ENCODE measurements at regions not wholly inside any gene's neighbourhood (a gene's known extent, or its start where the extent isn't known, plus 50 kb on each side); places are given as distances from the start of the nearest gene placed in this dataset.

DNA sequence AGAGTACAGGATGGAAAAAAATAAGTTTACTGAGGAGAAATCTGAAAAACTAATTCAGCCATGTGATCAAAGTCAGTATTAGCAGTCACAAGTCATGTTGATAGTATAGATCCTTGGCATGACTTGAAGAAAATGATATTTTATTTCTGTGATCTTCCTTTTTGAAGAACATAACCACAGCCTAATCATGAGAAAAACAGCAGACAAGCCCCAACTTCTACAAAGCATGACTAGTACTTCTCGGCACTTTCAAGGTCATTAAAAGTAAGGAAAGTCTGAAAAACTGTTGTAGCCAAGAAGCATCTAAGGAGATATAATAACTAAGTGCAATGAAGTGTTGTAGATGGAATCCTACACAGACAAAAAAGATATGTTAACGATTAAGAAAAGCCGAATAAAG lies 264.1 kb upstream of the FOXG1 start:
- TF ChIP-seq, protein P1, sequence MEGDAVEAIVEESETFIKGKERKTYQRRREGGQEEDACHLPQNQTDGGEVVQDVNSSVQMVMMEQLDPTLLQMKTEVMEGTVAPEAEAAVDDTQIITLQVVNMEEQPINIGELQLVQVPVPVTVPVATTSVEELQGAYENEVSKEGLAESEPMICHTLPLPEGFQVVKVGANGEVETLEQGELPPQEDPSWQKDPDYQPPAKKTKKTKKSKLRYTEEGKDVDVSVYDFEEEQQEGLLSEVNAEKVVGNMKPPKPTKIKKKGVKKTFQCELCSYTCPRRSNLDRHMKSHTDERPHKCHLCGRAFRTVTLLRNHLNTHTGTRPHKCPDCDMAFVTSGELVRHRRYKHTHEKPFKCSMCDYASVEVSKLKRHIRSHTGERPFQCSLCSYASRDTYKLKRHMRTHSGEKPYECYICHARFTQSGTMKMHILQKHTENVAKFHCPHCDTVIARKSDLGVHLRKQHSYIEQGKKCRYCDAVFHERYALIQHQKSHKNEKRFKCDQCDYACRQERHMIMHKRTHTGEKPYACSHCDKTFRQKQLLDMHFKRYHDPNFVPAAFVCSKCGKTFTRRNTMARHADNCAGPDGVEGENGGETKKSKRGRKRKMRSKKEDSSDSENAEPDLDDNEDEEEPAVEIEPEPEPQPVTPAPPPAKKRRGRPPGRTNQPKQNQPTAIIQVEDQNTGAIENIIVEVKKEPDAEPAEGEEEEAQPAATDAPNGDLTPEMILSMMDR (IDR thresholded peaks at IDR 0.05; ENCODE audit: insufficient read depth, low read length, poor library complexity, severe bottlenecking): no peak
- TF ChIP-seq EZH2phosphoT487 (conservative IDR thresholded peaks at IDR 0.05; ENCODE audit: low read length): no peak

All from SU-DHL-6 (cell line).